GM23338 (cell line): ENCODE measurements at regions not wholly inside any gene's neighbourhood (a gene's known extent, or its start where the extent isn't known, plus 50 kb on each side); places are given as distances from the start of the nearest gene placed in this dataset.

Experiments used
- ATAC-seq: fragments of 200-7000 bp; cut with Tn5 transposase; 3 replicates; pipeline ENCODE4 v1.9.1; 2020
- DNase-seq: peaks from one replicate; pipeline ENCODE4 v3.0.0-alpha.2; 2015; ENCODE audit warnings: low spot score
- H2AFZ ChIP-seq: fragments of 200-600 bp; sonication (generic); 2 replicates; pipeline ENCODE4 v1.8.0; 2016; ENCODE audit warnings: antibody characterized with exemption, mild to moderate bottlenecking, moderate library complexity
- H3F3A ChIP-seq: fragments of 200-600 bp; sonication (generic); replicated peaks from 2 replicates; pipeline ENCODE4 v1.8.0; 2017; ENCODE audit warnings: antibody characterized with exemption, mixed run types, low read depth
- H3K27ac ChIP-seq: fragments of 200-600 bp; sonication (generic); 2 replicates; pipeline ENCODE4 v1.6.1; 2016; ENCODE audit warnings: low read depth
- H3K27me3 ChIP-seq: fragments of 200-600 bp; sonication (generic); 2 replicates; pipeline ENCODE4 v1.8.0; 2016; ENCODE audit warnings: mild to moderate bottlenecking, mixed run types, moderate library complexity; ENCODE audit not compliant: insufficient read depth
- H3K36me3 ChIP-seq: fragments of 200-600 bp; sonication (generic); 2 replicates; pipeline ENCODE4 v1.8.0; 2016; ENCODE audit warnings: mild to moderate bottlenecking; ENCODE audit not compliant: insufficient read depth
- H3K4me1 ChIP-seq: fragments of 200-600 bp; sonication (generic); 2 replicates; pipeline ENCODE4 v1.8.0; 2016; ENCODE audit warnings: mild to moderate bottlenecking, moderate library complexity; ENCODE audit not compliant: insufficient read depth
- H3K4me2 ChIP-seq: fragments of 200-600 bp; sonication (generic); 2 replicates; pipeline ENCODE4 v1.7.1; 2017; ENCODE audit warnings: mixed run types
- H3K4me3 ChIP-seq: fragments of 200-600 bp; sonication (generic); 2 replicates; pipeline ENCODE4 v1.6.1; 2016; ENCODE audit warnings: mixed run types
- H3K79me2 ChIP-seq: fragments of 200-600 bp; sonication (generic); replicated peaks from 2 replicates; pipeline ENCODE4 v1.8.0; 2017; ENCODE audit warnings: mild to moderate bottlenecking; ENCODE audit not compliant: insufficient read depth
- H3K9me2 ChIP-seq: fragments of 200-600 bp; sonication (generic); 2 replicates; pipeline ENCODE4 v1.8.0; 2017; ENCODE audit not compliant: insufficient read depth
- H4K20me1 ChIP-seq: fragments of 200-600 bp; sonication (generic); replicated peaks from 2 replicates; pipeline ENCODE4 v1.8.0; 2017; ENCODE audit warnings: mild to moderate bottlenecking; ENCODE audit not compliant: insufficient read depth
- H3K27ac Mint-ChIP-seq: 2 replicates; pipeline ENCODE4 v1.8.0; 2020; ENCODE audit warnings: inconsistent platforms, mild to moderate bottlenecking, moderate library complexity, mixed read lengths
- H3K27me3 Mint-ChIP-seq: 3 replicates; pipeline ENCODE4 v1.8.0; 2022; ENCODE audit warnings: low read depth, mild to moderate bottlenecking, moderate library complexity, mixed read lengths, inconsistent platforms; ENCODE audit not compliant: insufficient read depth, poor library complexity
- H3K36me3 Mint-ChIP-seq: 3 replicates; pipeline ENCODE4 v1.8.0; 2021; ENCODE audit warnings: low read depth, mild to moderate bottlenecking, inconsistent platforms, moderate library complexity, mixed read lengths
- H3K4me1 Mint-ChIP-seq: 3 replicates; pipeline ENCODE4 v1.8.0; 2020; ENCODE audit warnings: mild to moderate bottlenecking, inconsistent platforms, mixed read lengths
- H3K4me3 Mint-ChIP-seq: 3 replicates; pipeline ENCODE4 v1.8.0; 2021; ENCODE audit warnings: moderate library complexity, mild to moderate bottlenecking, inconsistent platforms, mixed read lengths
- H3K9me3 Mint-ChIP-seq: 3 replicates; pipeline ENCODE4 v1.8.0; 2020; ENCODE audit warnings: moderate library complexity, mild to moderate bottlenecking, inconsistent platforms, mixed read lengths
- CREB1 ChIP-seq: fragments of 250-450 bp; sonication (Bioruptor Pico); IDR thresholded peaks from 2 replicates; pipeline ENCODE4 v1.5.0; 2020; ENCODE audit warnings: low read depth, mild to moderate bottlenecking, moderate library complexity
- ETS1 ChIP-seq: IDR thresholded peaks from 2 replicates; pipeline ENCODE4 v1.6.1; 2016; ENCODE audit warnings: antibody characterized with exemption
- EZH2 ChIP-seq: fragments of 200-600 bp; sonication (generic); IDR thresholded peaks from one replicate; pipeline ENCODE4 v1.8.0; 2017; ENCODE audit warnings: antibody characterized with exemption, mild to moderate bottlenecking, low read depth; ENCODE audit not compliant: unreplicated experiment
- EZH2phosphoT487 ChIP-seq: fragments of 200-600 bp; sonication (generic); IDR thresholded peaks from one replicate; pipeline ENCODE4 v1.8.1; 2018; ENCODE audit warnings: antibody characterized with exemption; ENCODE audit not compliant: unreplicated experiment
- JUNB ChIP-seq: IDR thresholded peaks from one replicate; pipeline ENCODE4 v1.6.1; 2016; ENCODE audit warnings: antibody characterized with exemption; ENCODE audit not compliant: unreplicated experiment
- NANOG ChIP-seq: IDR thresholded peaks from 2 replicates; pipeline ENCODE4 v1.6.1; 2016; ENCODE audit warnings: antibody characterized with exemption, borderline replicate concordance
- POLR2AphosphoS5 ChIP-seq: IDR thresholded peaks from 2 replicates; pipeline ENCODE4 v1.6.1; 2016; ENCODE audit warnings: antibody characterized with exemption, low read depth
- STAT1 ChIP-seq: IDR thresholded peaks from one replicate; pipeline ENCODE4 v1.6.1; 2016; ENCODE audit warnings: antibody characterized with exemption; ENCODE audit not compliant: unreplicated experiment
- ZNF114 ChIP-seq: fragments of 250-450 bp; sonication (Bioruptor Pico); IDR thresholded peaks from 2 replicates; pipeline ENCODE4 v1.5.0; 2020; ENCODE audit warnings: mild to moderate bottlenecking, moderate library complexity
- ZNF331 ChIP-seq: fragments of 250-450 bp; sonication (Bioruptor Pico); IDR thresholded peaks from 2 replicates; pipeline ENCODE4 v1.5.0; 2020; ENCODE audit warnings: low read depth, mild to moderate bottlenecking, moderate library complexity
- ZNF462 ChIP-seq: fragments of 250-450 bp; sonication (Bioruptor Pico); IDR thresholded peaks from 2 replicates; pipeline ENCODE4 v1.5.0; 2020; ENCODE audit warnings: mild to moderate bottlenecking, moderate library complexity
- TF ChIP-seq, protein P1 (sequence below): IDR thresholded peaks from one replicate; pipeline ENCODE4 v1.6.1; 2018; ENCODE audit warnings: antibody characterized with exemption; ENCODE audit not compliant: unreplicated experiment
- TF ChIP-seq, protein P2 (sequence below), 2 experiments: fragments of 200-600 bp in 1 of 2; sonication (generic) in 1 of 2; conservative IDR thresholded peaks; 2 replicates each; pipeline versions ENCODE4 v1.5.1 to v1.6.1; 2016 to 2017; ENCODE audit warnings: antibody characterized with exemption in 2 of 2, low read depth in 2 of 2, mild to moderate bottlenecking in 2 of 2, moderate library complexity in 1 of 2

DNA sequence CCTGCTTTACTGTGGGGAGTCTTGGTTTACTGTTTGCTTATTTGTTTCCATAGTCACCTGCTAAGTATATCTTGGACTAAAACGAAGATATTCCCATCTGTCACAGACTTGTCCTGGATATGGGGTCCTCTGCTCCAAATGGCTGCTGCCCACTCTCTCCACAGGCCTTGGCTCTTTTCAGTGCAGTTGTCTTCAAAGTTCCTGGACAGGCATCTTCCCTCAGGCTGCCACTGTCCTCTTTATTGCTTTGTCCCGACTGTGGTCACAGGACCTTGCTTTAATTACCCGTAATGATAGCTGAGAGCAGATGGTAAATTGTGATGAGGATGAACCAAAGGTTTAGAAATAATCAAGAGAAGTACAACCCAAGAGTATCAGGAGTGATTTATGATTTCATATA lies 713.9 kb upstream of the CCDC179 start:
- Mint-ChIP-seq H3K36me3 (no peaks in the 10 kb centered on the region), H3K4me3 (no peak overlapping the region), H3K27me3 (no peaks in the 10 kb centered on the region), H3K4me1 (peaks cover 10% of the 10 kb centered on the region; the same call in 2 of the 3 replicates), H3K27ac (no peak overlapping the region), H3K9me3 (no peaks in the 10 kb centered on the region; the same call in 2 of the 3 replicates)
- Histone ChIP-seq H3K4me3 (no peak overlapping the region), H3K4me1 (peaks cover 3% of the 10 kb centered on the region; the same call in 1 of the 2 replicates), H3K27me3 (no peaks in the 10 kb centered on the region), H3K4me2 (no peak overlapping the region), H4K20me1 (no peaks in the 10 kb centered on the region), H3K27ac (no peak overlapping the region), H3F3A (no peaks in the 10 kb centered on the region), H3K9me2 (no peaks in the 10 kb centered on the region), H2AFZ (no peak overlapping the region), H3K79me2 (no peaks in the 10 kb centered on the region), H3K36me3 (no peaks in the 10 kb centered on the region)
- TF ChIP-seq EZH2 (no peak), ZNF114 (CRISPR knock-in tag) (no peak), CREB1 (CRISPR knock-in tag) (no peak), ETS1 (no peak), ZNF462 (CRISPR knock-in tag) (no peak), STAT1 (no peak), NANOG (no peak), POLR2AphosphoS5 (no peak), ZNF331 (no peak), EZH2phosphoT487 (no peak), JUNB (no peak)
- TF ChIP-seq, protein P1, sequence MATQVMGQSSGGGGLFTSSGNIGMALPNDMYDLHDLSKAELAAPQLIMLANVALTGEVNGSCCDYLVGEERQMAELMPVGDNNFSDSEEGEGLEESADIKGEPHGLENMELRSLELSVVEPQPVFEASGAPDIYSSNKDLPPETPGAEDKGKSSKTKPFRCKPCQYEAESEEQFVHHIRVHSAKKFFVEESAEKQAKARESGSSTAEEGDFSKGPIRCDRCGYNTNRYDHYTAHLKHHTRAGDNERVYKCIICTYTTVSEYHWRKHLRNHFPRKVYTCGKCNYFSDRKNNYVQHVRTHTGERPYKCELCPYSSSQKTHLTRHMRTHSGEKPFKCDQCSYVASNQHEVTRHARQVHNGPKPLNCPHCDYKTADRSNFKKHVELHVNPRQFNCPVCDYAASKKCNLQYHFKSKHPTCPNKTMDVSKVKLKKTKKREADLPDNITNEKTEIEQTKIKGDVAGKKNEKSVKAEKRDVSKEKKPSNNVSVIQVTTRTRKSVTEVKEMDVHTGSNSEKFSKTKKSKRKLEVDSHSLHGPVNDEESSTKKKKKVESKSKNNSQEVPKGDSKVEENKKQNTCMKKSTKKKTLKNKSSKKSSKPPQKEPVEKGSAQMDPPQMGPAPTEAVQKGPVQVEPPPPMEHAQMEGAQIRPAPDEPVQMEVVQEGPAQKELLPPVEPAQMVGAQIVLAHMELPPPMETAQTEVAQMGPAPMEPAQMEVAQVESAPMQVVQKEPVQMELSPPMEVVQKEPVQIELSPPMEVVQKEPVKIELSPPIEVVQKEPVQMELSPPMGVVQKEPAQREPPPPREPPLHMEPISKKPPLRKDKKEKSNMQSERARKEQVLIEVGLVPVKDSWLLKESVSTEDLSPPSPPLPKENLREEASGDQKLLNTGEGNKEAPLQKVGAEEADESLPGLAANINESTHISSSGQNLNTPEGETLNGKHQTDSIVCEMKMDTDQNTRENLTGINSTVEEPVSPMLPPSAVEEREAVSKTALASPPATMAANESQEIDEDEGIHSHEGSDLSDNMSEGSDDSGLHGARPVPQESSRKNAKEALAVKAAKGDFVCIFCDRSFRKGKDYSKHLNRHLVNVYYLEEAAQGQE = no peak
- TF ChIP-seq, protein P2, sequence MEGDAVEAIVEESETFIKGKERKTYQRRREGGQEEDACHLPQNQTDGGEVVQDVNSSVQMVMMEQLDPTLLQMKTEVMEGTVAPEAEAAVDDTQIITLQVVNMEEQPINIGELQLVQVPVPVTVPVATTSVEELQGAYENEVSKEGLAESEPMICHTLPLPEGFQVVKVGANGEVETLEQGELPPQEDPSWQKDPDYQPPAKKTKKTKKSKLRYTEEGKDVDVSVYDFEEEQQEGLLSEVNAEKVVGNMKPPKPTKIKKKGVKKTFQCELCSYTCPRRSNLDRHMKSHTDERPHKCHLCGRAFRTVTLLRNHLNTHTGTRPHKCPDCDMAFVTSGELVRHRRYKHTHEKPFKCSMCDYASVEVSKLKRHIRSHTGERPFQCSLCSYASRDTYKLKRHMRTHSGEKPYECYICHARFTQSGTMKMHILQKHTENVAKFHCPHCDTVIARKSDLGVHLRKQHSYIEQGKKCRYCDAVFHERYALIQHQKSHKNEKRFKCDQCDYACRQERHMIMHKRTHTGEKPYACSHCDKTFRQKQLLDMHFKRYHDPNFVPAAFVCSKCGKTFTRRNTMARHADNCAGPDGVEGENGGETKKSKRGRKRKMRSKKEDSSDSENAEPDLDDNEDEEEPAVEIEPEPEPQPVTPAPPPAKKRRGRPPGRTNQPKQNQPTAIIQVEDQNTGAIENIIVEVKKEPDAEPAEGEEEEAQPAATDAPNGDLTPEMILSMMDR (conservative IDR thresholded peaks at IDR 0.05; ENCODE audit: low read depth in 2 of 2) = no peak
- no peak for ATAC-seq
- DNase-seq = no peak
